ENCODE measurements at regions not wholly inside any gene's neighbourhood (a gene's known extent, or its start where the extent isn't known, plus 50 kb on each side); places are given as distances from the start of the nearest gene placed in this dataset.
"Not testable (repeated sequence)": the region's sequence is repeated elsewhere in the genome, so short reads cannot be mapped to it uniquely, and the experiment has no call there.

DNA sequence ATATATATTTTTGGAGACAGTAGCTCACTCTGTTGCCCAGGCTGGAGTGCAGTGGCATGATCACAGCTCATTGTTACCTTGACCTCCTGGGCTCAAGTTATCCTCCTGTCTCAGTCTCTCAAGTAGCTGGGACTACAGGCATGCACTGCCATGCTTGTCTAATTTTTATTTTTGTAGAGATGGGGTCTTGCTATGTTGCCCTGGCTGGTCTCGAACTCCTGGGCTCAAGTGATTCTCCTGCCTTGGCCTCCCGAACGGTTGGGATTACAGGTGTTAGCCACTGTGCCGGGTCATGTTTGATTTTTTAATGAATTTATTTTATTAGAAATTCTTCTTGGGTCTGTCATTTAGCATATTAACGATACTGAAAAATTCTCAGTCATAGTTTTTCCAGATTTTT lies 70.5 kb downstream of the TMEM270 start:
- TF ChIP-seq POLR2A (IDR thresholded peaks at IDR 0.05) = no peak
- TF ChIP-seq, protein P1, sequence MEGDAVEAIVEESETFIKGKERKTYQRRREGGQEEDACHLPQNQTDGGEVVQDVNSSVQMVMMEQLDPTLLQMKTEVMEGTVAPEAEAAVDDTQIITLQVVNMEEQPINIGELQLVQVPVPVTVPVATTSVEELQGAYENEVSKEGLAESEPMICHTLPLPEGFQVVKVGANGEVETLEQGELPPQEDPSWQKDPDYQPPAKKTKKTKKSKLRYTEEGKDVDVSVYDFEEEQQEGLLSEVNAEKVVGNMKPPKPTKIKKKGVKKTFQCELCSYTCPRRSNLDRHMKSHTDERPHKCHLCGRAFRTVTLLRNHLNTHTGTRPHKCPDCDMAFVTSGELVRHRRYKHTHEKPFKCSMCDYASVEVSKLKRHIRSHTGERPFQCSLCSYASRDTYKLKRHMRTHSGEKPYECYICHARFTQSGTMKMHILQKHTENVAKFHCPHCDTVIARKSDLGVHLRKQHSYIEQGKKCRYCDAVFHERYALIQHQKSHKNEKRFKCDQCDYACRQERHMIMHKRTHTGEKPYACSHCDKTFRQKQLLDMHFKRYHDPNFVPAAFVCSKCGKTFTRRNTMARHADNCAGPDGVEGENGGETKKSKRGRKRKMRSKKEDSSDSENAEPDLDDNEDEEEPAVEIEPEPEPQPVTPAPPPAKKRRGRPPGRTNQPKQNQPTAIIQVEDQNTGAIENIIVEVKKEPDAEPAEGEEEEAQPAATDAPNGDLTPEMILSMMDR (IDR thresholded peaks at IDR 0.05) = no peak
- 92% methylated on average over 5 of the region's 5 CpGs for WGBS
- intact Hi-C loops (cut with DNase I) = no loop called here

DNA sequence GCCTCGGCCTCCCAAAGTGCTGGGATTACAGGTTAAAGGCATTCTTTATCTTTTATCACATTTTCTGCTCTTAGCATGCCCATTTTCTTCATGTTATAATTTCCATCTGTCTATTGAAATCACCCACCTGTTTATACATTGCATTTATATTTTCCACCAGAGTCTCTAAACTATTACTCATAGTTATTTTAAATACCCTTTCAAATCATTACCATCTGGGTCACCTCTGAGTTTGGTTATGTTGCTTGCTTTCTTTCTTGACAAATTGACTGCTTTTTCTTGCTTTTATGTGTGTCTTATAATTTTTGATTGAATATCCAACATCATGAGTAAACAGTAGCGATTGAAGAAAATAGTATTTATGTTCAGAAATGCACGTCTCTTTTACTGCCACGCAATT lies 71.4 kb downstream of the TMEM270 start:
- H3K4me3 ChIP-seq = no peak overlapping the region
- H3K27ac ChIP-seq = no peak overlapping the region
- H3K4me1 ChIP-seq (replicated peaks) = no peaks in the 10 kb centered on the region
- 77% methylated on average over 4 of the region's 4 CpGs for WGBS
- no peaks in the 10 kb centered on the region for H3K27me3 ChIP-seq (replicated peaks; ENCODE audit: insufficient read depth)
- H3K36me3 ChIP-seq = no peaks in the 10 kb centered on the region
- DNase-seq (ENCODE audit: low spot score) = no peak
- no peak for TF ChIP-seq POLR2A (IDR thresholded peaks at IDR 0.05)
- no peaks in the 10 kb centered on the region for H3K9me3 ChIP-seq
- intact Hi-C loops (cut with DNase I) = no loop called here

More for the DNA sequence above, 70.5 kb downstream of the TMEM270 start:
- H3K4me3 ChIP-seq = no peak overlapping the region
- H3K36me3 ChIP-seq = no peaks in the 10 kb centered on the region
- H3K27me3 ChIP-seq (replicated peaks; ENCODE audit: insufficient read depth) = no peaks in the 10 kb centered on the region
- H3K9me3 ChIP-seq = no peaks in the 10 kb centered on the region
- no peaks in the 10 kb centered on the region for H3K4me1 ChIP-seq (replicated peaks)
- H3K27ac ChIP-seq = no peak overlapping the region
- no peak for DNase-seq (ENCODE audit: low spot score)

DNA sequence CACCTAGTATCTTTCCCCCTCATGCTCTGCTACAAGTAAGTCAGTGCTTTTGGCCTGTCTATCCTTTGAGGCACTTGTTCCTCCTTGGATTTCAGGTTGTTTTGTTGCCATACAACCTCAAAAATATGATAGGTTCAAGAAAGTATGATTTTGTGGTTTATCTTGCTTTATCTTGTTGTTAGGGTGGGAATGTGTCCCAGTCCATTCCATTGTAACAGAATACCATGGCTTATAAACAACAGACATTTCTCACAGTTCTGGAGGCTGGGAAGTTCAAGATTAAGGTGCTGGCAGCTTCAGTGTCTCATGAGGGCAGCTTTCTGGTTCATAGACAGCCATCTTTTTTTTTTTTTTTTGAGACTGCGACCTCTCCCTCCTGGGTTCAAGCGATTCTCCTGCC lies 72.1 kb downstream of the TMEM270 start:
- TF ChIP-seq POLR2A (IDR thresholded peaks at IDR 0.05) (no peak), POLR2AphosphoS5 (IDR thresholded peaks at IDR 0.05) (no peak)
- TF ChIP-seq, protein P1 (IDR thresholded peaks at IDR 0.05) = no peak
- WGBS = 97% methylated on average over 2 of the region's 2 CpGs

DNA sequence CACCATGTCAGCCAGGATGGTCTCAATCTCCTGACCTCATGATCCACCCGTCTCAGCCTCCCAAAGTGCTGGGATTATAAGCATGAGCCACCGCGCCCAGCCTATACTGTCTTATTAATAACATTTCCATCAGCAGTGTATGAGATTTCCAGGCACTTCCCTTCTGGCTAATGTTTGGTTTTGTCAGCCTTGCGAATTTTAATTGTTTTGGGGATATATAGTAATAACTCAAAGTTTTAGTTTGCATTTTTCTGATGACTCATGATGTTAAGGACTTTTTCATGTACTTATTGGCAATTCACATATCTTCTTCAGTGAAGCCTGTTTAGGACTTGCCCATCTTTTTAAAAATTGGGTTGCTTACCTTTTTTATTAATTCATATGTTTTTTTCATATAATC lies 76.0 kb downstream of the TMEM270 start:
- TF ChIP-seq, protein P1 (IDR thresholded peaks at IDR 0.05) = no peak
- no peak for TF ChIP-seq POLR2AphosphoS5 (IDR thresholded peaks at IDR 0.05)
- no peak for TF ChIP-seq POLR2A (IDR thresholded peaks at IDR 0.05)
- intact Hi-C loops (cut with DNase I) = no loop called here
- 93% methylated on average over 4 of the region's 4 CpGs for WGBS

More for the DNA sequence above, 72.1 kb downstream of the TMEM270 start:
- intact Hi-C loops (cut with DNase I) = no loop called here
- Histone ChIP-seq H3K27me3 (replicated peaks; ENCODE audit: insufficient read depth) (no peaks in the 10 kb centered on the region), H3K27ac (no peak overlapping the region), H3K9me3 (no peaks in the 10 kb centered on the region), H3K4me1 (replicated peaks) (no peaks in the 10 kb centered on the region), H3K36me3 (no peaks in the 10 kb centered on the region), H3K4me3 (no peak overlapping the region)
- DNase-seq (ENCODE audit: low spot score) = no peak

DNA sequence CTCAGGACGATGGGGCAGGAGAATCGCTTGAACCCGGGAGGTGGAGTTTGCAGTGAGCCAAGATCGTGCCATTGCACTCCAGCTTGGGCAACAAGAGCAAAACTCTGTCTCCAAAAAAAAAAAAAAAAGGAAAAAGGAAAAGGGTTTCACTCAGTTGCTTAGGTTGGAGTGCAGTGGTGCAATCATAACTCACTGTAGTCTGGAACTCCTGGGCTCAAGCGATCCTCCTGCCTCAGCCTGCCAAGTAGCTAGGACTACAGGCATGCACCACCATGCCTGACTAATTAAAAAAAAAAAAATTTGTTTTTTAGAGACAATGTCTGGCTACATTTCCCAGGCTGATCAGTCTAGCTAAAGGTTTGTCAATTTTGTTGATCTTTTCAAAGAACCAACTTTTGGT lies 76.7 kb downstream of the TMEM270 start:
- intact Hi-C loops (cut with DNase I); H3K4me3 ChIP-seq; H3K36me3 ChIP-seq; DNase-seq (ENCODE audit: low spot score); H3K4me1 ChIP-seq (replicated peaks); H3K27ac ChIP-seq; H3K9me3 ChIP-seq; H3K27me3 ChIP-seq (replicated peaks; ENCODE audit: insufficient read depth): not testable (repeated sequence)
- 69% methylated on average over 5 of the region's 5 CpGs for WGBS

More for the DNA sequence above, 76.0 kb downstream of the TMEM270 start:
- Histone ChIP-seq H3K4me3 (no peak overlapping the region), H3K36me3 (no peaks in the 10 kb centered on the region), H3K4me1 (replicated peaks) (no peaks in the 10 kb centered on the region), H3K9me3 (no peaks in the 10 kb centered on the region), H3K27me3 (replicated peaks; ENCODE audit: insufficient read depth) (no peaks in the 10 kb centered on the region), H3K27ac (no peak overlapping the region)
- DNase-seq (ENCODE audit: low spot score) = no peak

DNA sequence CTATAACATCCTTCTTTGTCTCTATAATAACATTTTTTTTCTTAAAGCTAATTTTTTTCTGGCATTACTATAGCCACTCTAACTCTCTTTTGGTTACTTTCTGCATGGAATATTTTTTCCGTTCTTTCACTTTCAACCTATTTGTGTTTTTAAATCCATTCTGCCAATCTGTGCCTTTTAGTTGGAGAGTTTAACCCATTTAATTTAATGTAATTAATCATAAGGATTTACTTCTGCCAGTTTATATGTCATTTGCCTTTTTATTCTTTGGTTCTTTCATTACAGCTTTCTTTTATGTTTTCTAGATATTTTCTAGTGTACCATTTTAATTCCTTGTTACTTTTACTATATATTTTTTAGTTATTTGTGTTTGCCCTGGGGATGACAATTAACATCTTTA lies 78.6 kb downstream of the TMEM270 start:
- TF ChIP-seq POLR2AphosphoS5 (IDR thresholded peaks at IDR 0.05) (no peak), POLR2A (IDR thresholded peaks at IDR 0.05) (no peak)
- TF ChIP-seq, protein P1 (IDR thresholded peaks at IDR 0.05) = no peak
- no peak overlapping the region for H3K27ac ChIP-seq
- no peaks in the 10 kb centered on the region for H3K27me3 ChIP-seq (replicated peaks; ENCODE audit: insufficient read depth)
- DNase-seq (ENCODE audit: low spot score) = no peak
- no peaks in the 10 kb centered on the region for H3K36me3 ChIP-seq
- 94% methylated on average over 1 of the region's 1 CpG for WGBS
- intact Hi-C loops (cut with DNase I) = no loop called here
- no peaks in the 10 kb centered on the region for H3K4me1 ChIP-seq (replicated peaks)
- H3K4me3 ChIP-seq = no peak overlapping the region
- H3K9me3 ChIP-seq = no peaks in the 10 kb centered on the region
